ENCODE measurements at regions not wholly inside any gene's neighbourhood (a gene's known extent, or its start where the extent isn't known, plus 50 kb on each side); places are given as distances from the start of the nearest gene placed in this dataset.

DNA sequence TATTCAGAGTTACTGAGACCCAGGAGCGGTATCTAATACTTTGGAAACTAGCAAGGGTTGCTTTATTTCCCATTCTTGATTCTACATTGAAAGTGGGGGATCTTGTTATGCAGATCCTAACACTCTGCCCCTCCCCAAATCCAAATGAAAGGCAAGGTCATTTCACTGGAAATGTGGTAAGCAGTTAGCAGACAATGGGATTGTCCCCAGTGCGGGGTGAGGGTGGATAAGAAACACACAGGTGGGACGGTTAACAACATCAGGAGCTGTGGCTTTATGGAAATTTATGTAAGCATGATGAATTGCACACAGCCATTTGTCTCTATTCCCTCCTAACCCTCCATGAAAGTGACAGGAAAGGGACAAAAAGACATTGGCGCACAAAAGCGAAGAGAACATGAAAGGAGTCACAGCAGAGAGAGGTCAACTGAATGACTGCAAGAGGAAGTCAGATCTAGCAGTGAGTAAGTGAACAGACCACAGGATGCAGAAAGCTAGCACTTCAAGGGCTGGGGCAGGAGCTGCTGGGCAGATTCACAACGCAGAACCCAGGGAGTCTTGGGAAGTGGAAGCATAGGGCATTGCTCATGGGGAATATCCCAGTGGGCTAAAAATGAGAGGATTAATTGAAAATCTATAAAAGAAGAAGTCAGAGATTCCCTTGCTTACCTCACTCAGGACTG lies 184.4 kb downstream of the HSD17B3 start:
- TF ChIP-seq EZH2phosphoT487 (IDR thresholded peaks at IDR 0.05; ENCODE audit: borderline replicate concordance, low read length): no peak
- TF ChIP-seq, protein P1, sequence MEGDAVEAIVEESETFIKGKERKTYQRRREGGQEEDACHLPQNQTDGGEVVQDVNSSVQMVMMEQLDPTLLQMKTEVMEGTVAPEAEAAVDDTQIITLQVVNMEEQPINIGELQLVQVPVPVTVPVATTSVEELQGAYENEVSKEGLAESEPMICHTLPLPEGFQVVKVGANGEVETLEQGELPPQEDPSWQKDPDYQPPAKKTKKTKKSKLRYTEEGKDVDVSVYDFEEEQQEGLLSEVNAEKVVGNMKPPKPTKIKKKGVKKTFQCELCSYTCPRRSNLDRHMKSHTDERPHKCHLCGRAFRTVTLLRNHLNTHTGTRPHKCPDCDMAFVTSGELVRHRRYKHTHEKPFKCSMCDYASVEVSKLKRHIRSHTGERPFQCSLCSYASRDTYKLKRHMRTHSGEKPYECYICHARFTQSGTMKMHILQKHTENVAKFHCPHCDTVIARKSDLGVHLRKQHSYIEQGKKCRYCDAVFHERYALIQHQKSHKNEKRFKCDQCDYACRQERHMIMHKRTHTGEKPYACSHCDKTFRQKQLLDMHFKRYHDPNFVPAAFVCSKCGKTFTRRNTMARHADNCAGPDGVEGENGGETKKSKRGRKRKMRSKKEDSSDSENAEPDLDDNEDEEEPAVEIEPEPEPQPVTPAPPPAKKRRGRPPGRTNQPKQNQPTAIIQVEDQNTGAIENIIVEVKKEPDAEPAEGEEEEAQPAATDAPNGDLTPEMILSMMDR (IDR thresholded peaks at IDR 0.05; ENCODE audit: low read depth, low read length, poor library complexity, severe bottlenecking): no peak

All from DOHH2 (cell line).